ENCODE measurements at regions not wholly inside any gene's neighbourhood (a gene's known extent, or its start where the extent isn't known, plus 50 kb on each side); places are given as distances from the start of the nearest gene placed in this dataset.

- DNase-seq: no peak
- Mint-ChIP-seq H3K27ac (no peak overlapping the region), H3K9me3 (peaks cover 2% of the 10 kb centered on the region), H3K4me3 (no peak overlapping the region), H3K27me3 (no peaks in the 10 kb centered on the region), H3K4me1 (no peaks in the 10 kb centered on the region), H3K36me3 (ENCODE audit: low read depth) (no peaks in the 10 kb centered on the region)
- ChIA-PET POLR2A (no interaction called here), CTCF (no interaction called here)
Measured at GRCh38 chr7:80403686-80404241, 108.1 kb downstream of the GNAT3 start.

- no peaks in the 10 kb centered on the region for H3K27me3 Mint-ChIP-seq
- H3K4me3 Mint-ChIP-seq: no peak overlapping the region
Measured at GRCh38 chr7:80401708-80402107, 110.2 kb downstream of the GNAT3 start.

GRCh38 chr7:80393786-80394185 lies 118.1 kb downstream of the GNAT3 start:
- Mint-ChIP-seq H3K36me3 (ENCODE audit: low read depth) (no peaks in the 10 kb centered on the region), H3K9me3 (no peaks in the 10 kb centered on the region), H3K4me1 (no peaks in the 10 kb centered on the region), H3K4me3 (no peak overlapping the region), H3K27me3 (no peaks in the 10 kb centered on the region), H3K27ac (no peak overlapping the region)
- no peak for DNase-seq
- POLR2A ChIA-PET: no interaction called here
- CTCF ChIA-PET: no interaction called here

More at GRCh38 chr7:80401708-80402107, 110.2 kb downstream of the GNAT3 start:
- no peak overlapping the region for H3K27ac Mint-ChIP-seq
- H3K9me3 Mint-ChIP-seq: no peaks in the 10 kb centered on the region
- no peaks in the 10 kb centered on the region for H3K4me1 Mint-ChIP-seq
- ChIA-PET CTCF (no interaction called here), POLR2A (no interaction called here)
- no peaks in the 10 kb centered on the region for H3K36me3 Mint-ChIP-seq (ENCODE audit: low read depth)
- no peak for DNase-seq

- no peak overlapping the region for H3K27ac Mint-ChIP-seq
- H3K36me3 Mint-ChIP-seq (ENCODE audit: low read depth): no peaks in the 10 kb centered on the region
- DNase-seq: no peak
- CTCF ChIA-PET: no interaction called here
- POLR2A ChIA-PET: no interaction called here
- no peak overlapping the region for H3K4me3 Mint-ChIP-seq
- no peaks in the 10 kb centered on the region for H3K27me3 Mint-ChIP-seq
- H3K9me3 Mint-ChIP-seq: no peaks in the 10 kb centered on the region
- H3K4me1 Mint-ChIP-seq: no peaks in the 10 kb centered on the region
Measured at GRCh38 chr7:80392229-80393169, 119.4 kb downstream of the GNAT3 start.

- no peaks in the 10 kb centered on the region for H3K4me1 Mint-ChIP-seq
- POLR2A ChIA-PET: no interaction called here
- no peaks in the 10 kb centered on the region for H3K36me3 Mint-ChIP-seq (ENCODE audit: low read depth)
- DNase-seq: no peak
- CTCF ChIA-PET: no interaction called here
- H3K4me3 Mint-ChIP-seq: no peak overlapping the region
- no peak overlapping the region for H3K27ac Mint-ChIP-seq
- H3K27me3 Mint-ChIP-seq: no peaks in the 10 kb centered on the region
- H3K9me3 Mint-ChIP-seq: no peaks in the 10 kb centered on the region
Measured at GRCh38 chr7:80387634-80388193, 124.2 kb downstream of the GNAT3 start.

GRCh38 chr7:80386686-80387085 lies 125.2 kb downstream of the GNAT3 start:
- Mint-ChIP-seq H3K9me3 (no peaks in the 10 kb centered on the region), H3K4me1 (no peaks in the 10 kb centered on the region), H3K27ac (no peak overlapping the region), H3K27me3 (no peaks in the 10 kb centered on the region), H3K4me3 (no peak overlapping the region), H3K36me3 (ENCODE audit: low read depth) (no peaks in the 10 kb centered on the region)
- no peak for DNase-seq
- ChIA-PET CTCF (no interaction called here), POLR2A (no interaction called here)

- Mint-ChIP-seq H3K9me3 (no peaks in the 10 kb centered on the region), H3K27ac (no peak overlapping the region), H3K36me3 (ENCODE audit: low read depth) (no peaks in the 10 kb centered on the region), H3K4me1 (no peaks in the 10 kb centered on the region), H3K4me3 (no peak overlapping the region), H3K27me3 (no peaks in the 10 kb centered on the region)
- CTCF ChIA-PET: no interaction called here
- DNase-seq: no peak
- POLR2A ChIA-PET: no interaction called here
Measured at GRCh38 chr7:80385508-80385907, 126.4 kb downstream of the GNAT3 start.

- no peak for DNase-seq
- Mint-ChIP-seq H3K9me3 (no peaks in the 10 kb centered on the region), H3K36me3 (ENCODE audit: low read depth) (no peaks in the 10 kb centered on the region), H3K4me3 (no peak overlapping the region), H3K4me1 (no peaks in the 10 kb centered on the region), H3K27ac (no peak overlapping the region), H3K27me3 (no peaks in the 10 kb centered on the region)
- CTCF ChIA-PET: interaction anchor here (0.6 kb wide), 1 partner anchor 1919 kb away, joined by 3 read pairs; no protein-coding TSS in a partner anchor
- POLR2A ChIA-PET: no interaction called here
Measured at GRCh38 chr7:80380957-80381356, 130.9 kb downstream of the GNAT3 start.

GRCh38 chr7:80379034-80379982 lies 132.6 kb downstream of the GNAT3 start:
- Mint-ChIP-seq H3K4me1 (no peaks in the 10 kb centered on the region), H3K9me3 (no peaks in the 10 kb centered on the region), H3K27me3 (no peaks in the 10 kb centered on the region), H3K36me3 (ENCODE audit: low read depth) (no peaks in the 10 kb centered on the region), H3K4me3 (no peak overlapping the region), H3K27ac (no peak overlapping the region)
- POLR2A ChIA-PET: no interaction called here
- CTCF ChIA-PET: no interaction called here
- no peak for DNase-seq

GRCh38 chr7:80374321-80374720 lies 137.5 kb downstream of the GNAT3 start:
- POLR2A ChIA-PET: no interaction called here
- Mint-ChIP-seq H3K9me3 (no peaks in the 10 kb centered on the region), H3K36me3 (ENCODE audit: low read depth) (no peaks in the 10 kb centered on the region), H3K4me1 (no peaks in the 10 kb centered on the region), H3K4me3 (no peak overlapping the region), H3K27ac (no peak overlapping the region), H3K27me3 (no peaks in the 10 kb centered on the region)
- CTCF ChIA-PET: no interaction called here
- DNase-seq: no peak

GRCh38 chr7:80373429-80374032 lies 138.3 kb downstream of the GNAT3 start:
- CTCF ChIA-PET: no interaction called here
- no peak overlapping the region for H3K27ac Mint-ChIP-seq
- H3K27me3 Mint-ChIP-seq: no peaks in the 10 kb centered on the region
- H3K9me3 Mint-ChIP-seq: no peaks in the 10 kb centered on the region
- no peak overlapping the region for H3K4me3 Mint-ChIP-seq
- DNase-seq: no peak
- no peaks in the 10 kb centered on the region for H3K4me1 Mint-ChIP-seq
- H3K36me3 Mint-ChIP-seq (ENCODE audit: low read depth): no peaks in the 10 kb centered on the region
- POLR2A ChIA-PET: no interaction called here

GRCh38 chr7:80372415-80372814 lies 139.4 kb downstream of the GNAT3 start:
- no peak for DNase-seq
- POLR2A ChIA-PET: no interaction called here
- H3K9me3 Mint-ChIP-seq: no peaks in the 10 kb centered on the region
- H3K4me1 Mint-ChIP-seq: no peaks in the 10 kb centered on the region
- H3K4me3 Mint-ChIP-seq: no peak overlapping the region
- CTCF ChIA-PET: no interaction called here
- no peaks in the 10 kb centered on the region for H3K27me3 Mint-ChIP-seq
- no peaks in the 10 kb centered on the region for H3K36me3 Mint-ChIP-seq (ENCODE audit: low read depth)
- H3K27ac Mint-ChIP-seq: no peak overlapping the region

- Mint-ChIP-seq H3K4me3 (no peak overlapping the region), H3K4me1 (no peaks in the 10 kb centered on the region), H3K9me3 (no peaks in the 10 kb centered on the region), H3K27ac (no peak overlapping the region), H3K27me3 (no peaks in the 10 kb centered on the region), H3K36me3 (ENCODE audit: low read depth) (no peaks in the 10 kb centered on the region)
- POLR2A ChIA-PET: no interaction called here
- no peak for DNase-seq
- CTCF ChIA-PET: no interaction called here
Measured at GRCh38 chr7:80370587-80370986, 141.3 kb downstream of the GNAT3 start.
